Fibroblast of lung (primary cell): ENCODE measurements at regions not wholly inside any gene's neighbourhood (a gene's known extent, or its start where the extent isn't known, plus 50 kb on each side); places are given as distances from the start of the nearest gene placed in this dataset.

Experiments used
- CTCF ChIP-seq, 2 donors: IDR thresholded peaks in 1 of 2; conservative IDR thresholded peaks in 1 of 2; 1 replicate in 1 of 2; 2 replicates in 1 of 2; pipeline ENCODE4 v1.5.1; 2011 to 2012; ENCODE audit warnings: low read length in 2 of 2, control low read depth in 1 of 2, inconsistent platforms in 1 of 2, low read depth in 1 of 2, mild to moderate bottlenecking in 1 of 2
- EZH2 ChIP-seq: IDR thresholded peaks from 2 replicates; pipeline ENCODE4 v1.5.1; 2012; ENCODE audit warnings: low read length, control low read depth, mild to moderate bottlenecking; ENCODE audit errors: missing control alignments

- TF ChIP-seq CTCF (conservative IDR thresholded peaks at IDR 0.05 in 1 of 2, IDR thresholded peaks at IDR 0.05 in 1 of 2; ENCODE audit: low read depth in 1 of 2, low read length in 2 of 2) (no peak), EZH2 (no peak)
These were observed 1278.3 kb downstream of the AMY1C start for GRCh38 chr1:105027838-105028471.
